ENCODE measurements at regions not wholly inside any gene's neighbourhood (a gene's known extent, or its start where the extent isn't known, plus 50 kb on each side); places are given as distances from the start of the nearest gene placed in this dataset.

GRCh38 chr6:8821981-8822381, 386.6 kb upstream of the SLC35B3 start:
- Histone ChIP-seq H3K4me1 (ENCODE audit: control insufficient read depth in 1 of 2, insufficient read depth in 2 of 2, low read length in 2 of 2) (peaks cover 0 to 3% of the 10 kb centered on the region in 2 experiments; a peak in 1 of 4 replicates), H3K27ac (ENCODE audit: low read depth, low read length) (no peak overlapping the region), H3K9ac (ENCODE audit: low read length) (no peak overlapping the region), H3K4me3 (replicated peaks in 1 of 2; ENCODE audit: low read depth in 1 of 2, low read length in 2 of 2) (no peak overlapping the region), H4K20me1 (ENCODE audit: insufficient read depth) (no peaks in the 10 kb centered on the region), H3K4me2 (ENCODE audit: low read length) (no peak overlapping the region), H3K36me3 (ENCODE audit: control insufficient read depth in 1 of 2, insufficient read depth in 2 of 2, low read length in 2 of 2) (no peaks in the 10 kb centered on the region), H3K9me2 (ENCODE audit: insufficient read depth) (peaks cover 3% of the 10 kb centered on the region; the same call in 1 of the 2 replicates), H2AFZ (ENCODE audit: low read depth, low read length, poor library complexity, severe bottlenecking) (no peak overlapping the region), H3K9me3 (ENCODE audit: control insufficient read depth in 1 of 2, insufficient read depth in 1 of 2, low read depth in 1 of 2, low read length in 2 of 2) (no peaks in the 10 kb centered on the region), H3K79me2 (ENCODE audit: insufficient read depth, low read length) (no peaks in the 10 kb centered on the region), H3K27me3 (ENCODE audit: insufficient read depth, low read length) (no peaks in the 10 kb centered on the region)
- no TSS peak for BruUV-seq (replicated peaks)
- no peak for TF ChIP-seq ZBTB33 (IDR thresholded peaks at IDR 0.05; ENCODE audit: extremely low read depth, insufficient replicate concordance, low read length)
- no peak for TF ChIP-seq ZFX (IDR thresholded peaks at IDR 0.05)
- TF ChIP-seq ELF1 (IDR thresholded peaks at IDR 0.05; ENCODE audit: borderline replicate concordance, low read depth), result no peak
- TF ChIP-seq SIN3A (IDR thresholded peaks at IDR 0.05; ENCODE audit: low read depth), result no peak
- TF ChIP-seq REST (IDR thresholded peaks at IDR 0.05; ENCODE audit: low read depth), result no peak
- no peak for TF ChIP-seq MAX (IDR thresholded peaks at IDR 0.05)
- TF ChIP-seq CEBPB (IDR thresholded peaks at IDR 0.05; ENCODE audit: low read depth), result no peak
- TF ChIP-seq ZNF274 (IDR thresholded peaks at IDR 0.05; ENCODE audit: low read depth, low read length), result no peak
- TF ChIP-seq EZH2phosphoT487 (IDR thresholded peaks at IDR 0.05; ENCODE audit: borderline replicate concordance), result no peak
- TF ChIP-seq CBX3 (IDR thresholded peaks at IDR 0.05; ENCODE audit: low read depth), result no peak
- ChIA-PET POLR2A (no interaction called here), RAD21 (ENCODE audit: low non-redundant PET in 1 of 2, low total read pairs in 2 of 2, uncharacterized antibody in 2 of 2, unreplicated experiment in 2 of 2) (no interaction called here), CTCF (no interaction called here)
- intact Hi-C loops (cut with micrococcal nuclease), result no loop called here
- ATAC-seq (no peak), DNase-seq (ENCODE audit: low read depth, low spot score) (no peak)
